ENCODE measurements at regions not wholly inside any gene's neighbourhood (a gene's known extent, or its start where the extent isn't known, plus 50 kb on each side); places are given as distances from the start of the nearest gene placed in this dataset.

DNA sequence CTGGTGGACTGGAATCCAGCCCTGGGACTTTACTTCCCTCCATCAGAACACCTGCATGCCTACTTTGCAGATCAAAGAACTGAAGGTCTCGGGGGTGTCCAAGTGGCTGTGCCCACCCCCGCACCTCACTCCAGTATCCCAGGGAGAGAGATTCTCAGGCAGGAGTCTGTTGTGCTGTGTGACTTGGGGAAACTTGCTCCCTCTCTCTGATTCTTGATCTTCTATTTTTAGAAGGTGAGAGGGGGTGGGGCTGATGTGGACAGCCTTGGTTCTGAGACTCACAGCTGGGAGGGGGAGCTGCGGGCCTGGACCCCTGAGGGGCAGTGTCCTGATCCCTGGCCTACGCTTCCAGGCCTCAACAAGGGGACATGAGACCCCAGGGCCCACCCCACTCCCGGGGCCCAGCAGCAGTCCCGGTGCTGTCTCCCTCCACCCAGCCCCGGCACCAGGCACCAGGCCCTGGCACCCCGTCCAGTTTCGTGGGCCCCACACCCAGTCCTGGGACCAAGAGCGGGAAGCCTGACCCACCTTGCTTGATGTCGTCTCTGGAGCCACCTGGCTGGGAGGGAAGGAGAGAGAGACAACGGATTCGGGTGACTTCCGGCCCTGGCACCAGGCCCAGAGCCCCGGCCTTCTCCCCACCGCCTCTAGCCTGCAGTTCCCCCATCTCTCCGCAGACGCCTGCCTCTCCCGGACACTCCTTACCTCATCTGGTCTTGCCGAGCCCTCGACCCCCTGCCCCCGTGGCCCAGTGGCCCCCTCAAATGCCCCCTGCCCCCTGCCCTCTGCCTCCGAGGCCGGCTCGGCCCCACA is 74.0 kb upstream of the SPTLC1 start:
- no peak for DNase-seq (ENCODE audit: extremely low read depth, insufficient read length)
- Histone ChIP-seq H3K27me3 (replicated peaks; ENCODE audit: control insufficient read depth, insufficient read depth, low read length) (no peaks in the 10 kb centered on the region), H3K36me3 (ENCODE audit: control insufficient read depth, insufficient read depth, low read length) (no peaks in the 10 kb centered on the region), H3K4me3 (replicated peaks; ENCODE audit: low read depth, low read length) (no peak overlapping the region)
- no peak for TF ChIP-seq CTCF (IDR thresholded peaks at IDR 0.05; ENCODE audit: insufficient read depth, low read length, poor library complexity, severe bottlenecking)

DNA sequence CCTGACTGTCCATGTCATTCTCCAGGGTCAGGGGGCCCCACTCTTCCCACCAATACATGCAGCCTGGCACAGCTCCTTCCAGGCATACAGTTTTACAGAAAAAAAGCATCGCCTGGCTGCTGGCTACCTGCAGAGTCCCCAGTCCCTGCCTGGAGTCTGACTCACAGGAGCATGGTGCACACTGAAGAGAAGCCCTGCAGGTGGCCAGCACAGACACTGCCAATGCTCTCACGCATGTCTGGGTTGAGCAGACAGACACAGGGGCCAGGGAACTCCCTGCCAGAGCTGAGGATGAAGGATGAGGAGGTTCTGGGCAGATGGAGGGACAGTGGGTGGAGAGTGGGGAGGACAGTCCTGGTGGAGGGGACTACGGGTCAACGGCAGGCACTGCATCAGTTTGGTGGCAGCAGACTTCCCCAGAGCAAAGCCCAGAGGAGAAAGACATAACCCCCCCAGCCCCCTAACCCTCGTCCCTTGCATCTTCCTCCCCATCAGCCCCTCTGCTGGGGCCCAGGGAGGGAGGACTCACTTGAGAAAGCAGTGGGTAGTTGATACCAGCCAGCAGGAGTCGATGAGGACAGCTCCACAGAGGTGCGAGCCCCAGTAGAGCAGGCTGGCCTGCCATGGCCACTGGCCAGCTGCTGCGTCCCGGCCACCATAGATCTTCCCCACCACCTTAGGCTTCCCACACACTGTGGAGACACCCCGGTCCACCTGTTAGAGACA is 72.9 kb upstream of the SPTLC1 start:
- Histone ChIP-seq H3K4me3 (replicated peaks; ENCODE audit: low read depth, low read length) (no peak overlapping the region), H3K27me3 (replicated peaks; ENCODE audit: control insufficient read depth, insufficient read depth, low read length) (no peaks in the 10 kb centered on the region), H3K36me3 (ENCODE audit: control insufficient read depth, insufficient read depth, low read length) (no peaks in the 10 kb centered on the region)
- no peak for DNase-seq (ENCODE audit: extremely low read depth, insufficient read length)
- TF ChIP-seq CTCF (IDR thresholded peaks at IDR 0.05; ENCODE audit: insufficient read depth, low read length, poor library complexity, severe bottlenecking) = no peak

- H3K27me3 ChIP-seq (replicated peaks; ENCODE audit: control insufficient read depth, insufficient read depth, low read length) = no peaks in the 10 kb centered on the region
- TF ChIP-seq CTCF (IDR thresholded peaks at IDR 0.05; ENCODE audit: insufficient read depth, low read length, poor library complexity, severe bottlenecking) = no peak
- no peaks in the 10 kb centered on the region for H3K36me3 ChIP-seq (ENCODE audit: control insufficient read depth, insufficient read depth, low read length)
- no peak for DNase-seq (ENCODE audit: extremely low read depth, insufficient read length)
- H3K4me3 ChIP-seq (replicated peaks; ENCODE audit: low read depth, low read length) = no peak overlapping the region
Measured at GRCh38 chr9:92187390-92187789, 72.2 kb upstream of the SPTLC1 start.

GRCh38 chr9:92186631-92187030 is 71.4 kb upstream of the SPTLC1 start:
- no peak for TF ChIP-seq CTCF (IDR thresholded peaks at IDR 0.05; ENCODE audit: insufficient read depth, low read length, poor library complexity, severe bottlenecking)
- Histone ChIP-seq H3K36me3 (ENCODE audit: control insufficient read depth, insufficient read depth, low read length) (no peaks in the 10 kb centered on the region), H3K4me3 (replicated peaks; ENCODE audit: low read depth, low read length) (no peak overlapping the region), H3K27me3 (replicated peaks; ENCODE audit: control insufficient read depth, insufficient read depth, low read length) (no peaks in the 10 kb centered on the region)
- DNase-seq (ENCODE audit: extremely low read depth, insufficient read length) = no peak

- Histone ChIP-seq H3K36me3 (ENCODE audit: control insufficient read depth, insufficient read depth, low read length) (no peaks in the 10 kb centered on the region), H3K27me3 (replicated peaks; ENCODE audit: control insufficient read depth, insufficient read depth, low read length) (no peaks in the 10 kb centered on the region), H3K4me3 (replicated peaks; ENCODE audit: low read depth, low read length) (no peak overlapping the region)
- no peak for TF ChIP-seq CTCF (IDR thresholded peaks at IDR 0.05; ENCODE audit: insufficient read depth, low read length, poor library complexity, severe bottlenecking)
- DNase-seq (ENCODE audit: extremely low read depth, insufficient read length) = no peak
Measured at GRCh38 chr9:92185681-92186080, 70.5 kb upstream of the SPTLC1 start.

All from GM06990 (cell line).